ENCODE measurements at regions not wholly inside any gene's neighbourhood (a gene's known extent, or its start where the extent isn't known, plus 50 kb on each side); places are given as distances from the start of the nearest gene placed in this dataset.

DNA sequence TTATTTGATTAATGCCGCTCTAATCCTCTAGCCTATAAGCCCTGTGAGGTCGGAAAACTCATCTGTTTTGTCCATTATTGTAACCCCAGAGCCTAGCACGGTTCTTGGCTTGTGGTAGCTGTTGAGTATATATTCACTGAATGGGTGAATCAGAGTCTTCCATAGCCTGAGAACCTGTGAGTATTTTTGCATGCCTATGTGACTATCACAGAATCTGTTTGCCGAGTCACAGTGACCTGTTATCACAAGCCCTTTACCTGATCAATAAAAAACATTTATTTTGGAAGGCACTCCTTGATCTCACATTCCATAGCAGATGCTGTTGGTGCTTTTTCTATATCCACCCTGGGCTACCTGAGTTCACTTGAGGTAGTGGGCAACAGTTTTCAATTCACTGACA, 125.0 kb upstream of the STC2 start:
- TF ChIP-seq, protein P1, sequence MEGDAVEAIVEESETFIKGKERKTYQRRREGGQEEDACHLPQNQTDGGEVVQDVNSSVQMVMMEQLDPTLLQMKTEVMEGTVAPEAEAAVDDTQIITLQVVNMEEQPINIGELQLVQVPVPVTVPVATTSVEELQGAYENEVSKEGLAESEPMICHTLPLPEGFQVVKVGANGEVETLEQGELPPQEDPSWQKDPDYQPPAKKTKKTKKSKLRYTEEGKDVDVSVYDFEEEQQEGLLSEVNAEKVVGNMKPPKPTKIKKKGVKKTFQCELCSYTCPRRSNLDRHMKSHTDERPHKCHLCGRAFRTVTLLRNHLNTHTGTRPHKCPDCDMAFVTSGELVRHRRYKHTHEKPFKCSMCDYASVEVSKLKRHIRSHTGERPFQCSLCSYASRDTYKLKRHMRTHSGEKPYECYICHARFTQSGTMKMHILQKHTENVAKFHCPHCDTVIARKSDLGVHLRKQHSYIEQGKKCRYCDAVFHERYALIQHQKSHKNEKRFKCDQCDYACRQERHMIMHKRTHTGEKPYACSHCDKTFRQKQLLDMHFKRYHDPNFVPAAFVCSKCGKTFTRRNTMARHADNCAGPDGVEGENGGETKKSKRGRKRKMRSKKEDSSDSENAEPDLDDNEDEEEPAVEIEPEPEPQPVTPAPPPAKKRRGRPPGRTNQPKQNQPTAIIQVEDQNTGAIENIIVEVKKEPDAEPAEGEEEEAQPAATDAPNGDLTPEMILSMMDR (IDR thresholded peaks at IDR 0.05), result no peak
- TF ChIP-seq POLR2A (IDR thresholded peaks at IDR 0.05), result no peak
